DMS 273 (cell line): ENCODE measurements at regions not wholly inside any gene's neighbourhood (a gene's known extent, or its start where the extent isn't known, plus 50 kb on each side); places are given as distances from the start of the nearest gene placed in this dataset.
"Not testable (repeated sequence)": the region's sequence is repeated elsewhere in the genome, so short reads cannot be mapped to it uniquely, and the experiment has no call there.

Experiments
- DNase-seq: peaks from one replicate; lab custom pipeline; 2025; ENCODE audit not compliant: unreplicated experiment; lab: John Stamatoyannopoulos, UW

GRCh38 chr13:107927557-107927956, 287.8 kb downstream of the LIG4 start:
- DNase-seq = no peak

GRCh38 chr13:107926515-107926914, 288.8 kb downstream of the LIG4 start:
- not testable (repeated sequence) for DNase-seq

- DNase-seq = not testable (repeated sequence)
These were observed 298.4 kb downstream of the LIG4 start for GRCh38 chr13:107916902-107917301.

DNA sequence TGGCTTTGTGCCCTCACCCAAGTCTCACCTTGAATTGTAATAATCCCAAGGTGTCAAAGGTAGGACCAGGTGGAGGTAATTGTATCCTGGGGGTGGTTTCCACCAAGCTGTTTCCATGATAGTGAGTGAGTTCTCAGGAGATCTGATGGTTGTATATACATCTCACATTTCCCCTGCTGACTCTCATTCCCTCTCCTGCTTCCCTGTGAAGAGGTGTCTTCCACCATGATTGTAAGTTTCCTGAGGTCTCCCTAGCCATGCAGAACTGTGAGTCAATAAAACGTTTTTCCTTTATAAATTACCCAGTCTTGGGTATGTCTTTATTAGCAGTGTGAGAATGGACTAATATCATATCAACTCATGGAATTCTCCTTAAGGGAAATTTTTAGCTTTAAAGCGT, 302.6 kb downstream of the LIG4 start:
- DNase-seq = no peak

DNA sequence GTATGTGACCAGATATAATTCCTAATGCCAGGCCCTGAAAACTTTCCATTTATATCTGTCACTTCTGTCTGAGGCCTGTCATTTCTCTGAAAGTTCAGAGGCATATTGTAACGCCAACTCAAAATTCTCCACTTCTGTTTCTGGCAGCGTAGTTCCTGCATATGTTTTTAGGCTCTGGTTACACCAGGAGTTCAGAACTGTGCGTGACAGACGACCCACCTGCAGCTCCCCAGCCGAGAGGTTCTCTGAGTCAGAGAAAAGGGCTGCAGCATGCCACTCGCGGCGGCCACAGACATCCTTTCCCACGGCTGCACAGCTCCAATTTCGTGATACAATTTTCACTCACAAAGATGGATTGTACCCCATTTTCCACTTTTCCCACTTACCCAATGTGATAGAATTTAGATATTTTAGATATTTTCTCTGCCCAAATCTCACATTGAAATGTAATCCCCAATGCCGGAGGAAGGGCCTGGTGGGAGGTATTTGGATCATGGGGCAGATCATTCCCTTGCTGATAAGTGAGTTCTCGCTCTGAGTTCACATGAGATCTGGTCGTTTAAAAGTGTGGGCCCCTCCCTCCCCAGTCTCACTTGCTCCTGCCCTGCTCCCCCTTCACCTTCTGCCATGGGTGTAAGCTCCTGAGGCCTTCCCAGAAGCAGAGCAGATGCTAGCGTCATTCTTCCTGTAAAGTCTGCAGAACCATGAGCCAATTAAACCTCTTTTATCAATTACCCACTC, 308.1 kb downstream of the LIG4 start:
- no peak for DNase-seq

- no peak for DNase-seq
These were observed 309.2 kb downstream of the LIG4 start for GRCh38 chr13:107906131-107906530.

DNA sequence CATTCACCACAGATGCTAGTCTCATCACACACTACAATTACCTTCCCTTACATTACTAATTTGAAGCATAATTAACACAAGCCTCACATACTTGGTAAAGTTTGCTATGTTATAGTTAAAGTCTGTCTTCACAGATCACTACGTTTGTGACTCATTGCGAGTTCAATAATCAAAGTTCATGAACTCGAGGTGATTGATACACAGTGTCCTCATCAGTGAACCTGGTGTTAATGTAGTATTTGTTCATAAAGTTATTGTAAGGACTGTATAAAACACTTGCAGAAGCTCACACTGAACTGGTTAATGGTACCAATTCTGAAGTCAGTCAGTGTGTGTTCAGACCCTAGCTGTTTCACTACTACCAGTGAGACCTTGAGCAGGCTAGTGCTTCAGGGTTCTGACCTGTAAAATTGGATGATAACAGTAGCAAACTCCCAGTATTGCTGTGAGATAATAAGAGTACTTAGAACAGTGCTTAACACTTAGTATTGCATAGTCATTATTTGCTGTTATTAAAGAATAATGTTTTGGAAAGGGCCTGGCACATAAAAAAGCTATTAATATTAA, 313.3 kb downstream of the LIG4 start:
- DNase-seq = no peak

DNA sequence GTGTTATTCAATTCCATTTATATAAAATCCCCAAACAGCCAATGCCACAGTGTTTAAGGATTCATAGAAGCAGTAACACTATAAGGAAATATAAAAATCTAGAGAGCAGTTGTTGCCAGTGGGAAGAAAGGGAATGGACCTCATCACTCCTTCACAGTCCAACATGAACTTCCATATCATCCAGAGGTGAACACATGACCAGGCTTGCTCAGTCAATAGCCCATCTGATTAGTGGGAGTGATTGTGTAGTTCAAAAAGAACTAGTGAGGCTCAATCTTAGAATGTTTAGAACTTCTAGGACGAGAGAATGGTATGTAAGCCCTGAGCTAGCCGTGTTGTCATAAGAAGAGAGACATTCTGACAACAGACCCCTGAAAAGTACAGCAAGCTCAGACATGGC, 314.1 kb downstream of the LIG4 start:
- DNase-seq = no peak

DNA sequence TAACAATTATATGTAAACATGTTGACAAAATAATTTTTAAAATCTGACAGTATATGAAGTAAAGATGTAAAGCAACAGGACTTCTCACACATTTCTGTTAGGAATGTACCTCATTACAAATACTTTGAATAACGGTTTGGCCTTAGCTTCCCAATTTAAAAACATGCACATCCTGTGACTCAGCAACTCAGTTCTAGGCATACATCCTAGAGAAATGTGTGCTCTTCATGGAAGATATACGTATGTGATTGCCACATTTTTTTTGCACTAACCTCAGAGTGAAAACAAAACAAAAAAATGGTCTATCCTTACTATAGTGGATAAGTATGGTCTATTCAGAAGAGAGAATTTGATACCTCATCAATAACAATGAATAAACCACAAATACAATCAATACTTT, 314.6 kb downstream of the LIG4 start:
- no peak for DNase-seq

- DNase-seq = no peak
These were observed 329.2 kb downstream of the LIG4 start for GRCh38 chr13:107886118-107886517.

DNA sequence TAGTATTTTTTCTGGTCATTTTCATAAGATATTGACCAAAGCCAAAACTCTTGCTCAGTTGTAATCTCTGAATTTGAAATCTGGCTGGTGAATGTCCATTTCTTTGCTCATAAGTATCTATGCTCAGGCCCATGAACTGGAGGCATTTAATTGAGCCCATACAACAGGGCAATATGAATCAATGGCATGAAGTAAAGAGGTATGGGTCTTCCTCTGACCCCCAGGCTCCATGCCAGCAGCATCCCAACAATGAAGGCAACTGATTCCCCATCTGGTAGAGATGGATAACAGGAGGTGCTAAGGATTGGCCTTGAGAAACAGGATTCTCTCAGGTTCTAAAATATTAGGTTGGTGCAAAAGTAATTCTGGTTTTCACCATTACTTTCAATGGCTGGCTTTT, 330.8 kb downstream of the LIG4 start:
- no peak for DNase-seq

DNA sequence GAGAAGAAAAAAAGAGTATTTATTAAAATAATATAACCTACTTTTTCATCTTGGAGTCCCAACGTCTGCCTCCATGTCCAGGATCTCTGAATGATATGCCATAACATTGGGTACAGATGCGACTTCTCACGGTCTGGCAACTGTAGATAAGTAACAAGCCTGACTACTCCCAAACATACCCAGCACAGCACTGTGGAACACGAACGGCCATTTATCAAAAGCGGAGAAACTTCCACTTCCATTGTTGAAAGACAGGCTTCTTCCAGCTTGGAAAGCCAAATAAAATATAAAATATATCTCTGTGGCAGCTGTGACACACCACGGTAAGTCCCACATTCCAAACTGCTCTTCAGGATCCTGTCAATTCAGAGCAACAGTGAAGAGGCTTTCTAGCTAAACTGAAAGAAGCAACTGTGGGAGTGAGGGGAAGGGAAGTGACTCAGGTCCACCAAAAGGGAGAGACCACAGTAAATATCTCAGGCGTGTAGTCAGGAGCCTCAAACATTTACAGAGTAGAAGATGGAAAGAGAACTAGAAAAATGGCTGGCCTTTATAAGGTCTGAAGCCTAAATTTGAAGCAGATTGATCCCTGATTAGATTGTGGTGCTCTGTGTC, 331.7 kb downstream of the LIG4 start:
- DNase-seq = no peak

GRCh38 chr13:107882708-107883560, 332.4 kb downstream of the LIG4 start:
- no peak for DNase-seq

DNA sequence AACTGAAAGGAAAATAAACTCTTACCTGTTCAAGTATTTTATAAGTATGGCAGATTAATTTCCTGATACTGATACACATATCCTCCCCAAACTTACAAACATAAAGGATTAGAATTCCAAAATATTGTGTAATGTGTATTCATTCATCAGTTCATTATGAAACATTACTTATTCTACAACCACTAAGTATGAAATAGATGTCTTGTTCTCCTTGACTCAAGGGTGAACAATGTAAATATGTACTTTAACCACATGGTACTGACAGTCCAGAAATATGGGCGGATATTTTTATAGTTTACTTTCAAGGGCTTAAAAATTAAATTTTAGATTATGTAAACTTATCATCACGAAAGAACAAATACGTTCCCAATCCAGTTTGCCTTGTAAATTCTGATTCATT, 334.0 kb downstream of the LIG4 start:
- DNase-seq = no peak

DNA sequence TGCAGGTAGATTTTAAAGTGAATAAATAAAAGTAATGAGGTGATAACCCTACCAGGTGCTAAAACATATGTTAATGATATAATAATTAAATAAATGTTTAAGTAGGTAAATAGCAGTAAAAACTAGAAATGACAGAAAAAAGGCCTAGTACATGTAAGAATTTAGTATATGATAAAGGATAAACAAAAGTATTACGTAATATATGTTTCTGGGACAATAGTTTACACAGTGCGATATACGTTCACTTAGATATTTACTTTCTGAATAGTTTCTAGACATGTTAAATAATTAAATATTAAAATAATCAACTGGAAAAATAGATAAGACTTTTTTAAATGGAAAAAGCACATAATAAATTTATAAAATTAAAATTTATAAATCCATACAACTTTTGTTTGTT, 340.9 kb downstream of the LIG4 start:
- no peak for DNase-seq

DNA sequence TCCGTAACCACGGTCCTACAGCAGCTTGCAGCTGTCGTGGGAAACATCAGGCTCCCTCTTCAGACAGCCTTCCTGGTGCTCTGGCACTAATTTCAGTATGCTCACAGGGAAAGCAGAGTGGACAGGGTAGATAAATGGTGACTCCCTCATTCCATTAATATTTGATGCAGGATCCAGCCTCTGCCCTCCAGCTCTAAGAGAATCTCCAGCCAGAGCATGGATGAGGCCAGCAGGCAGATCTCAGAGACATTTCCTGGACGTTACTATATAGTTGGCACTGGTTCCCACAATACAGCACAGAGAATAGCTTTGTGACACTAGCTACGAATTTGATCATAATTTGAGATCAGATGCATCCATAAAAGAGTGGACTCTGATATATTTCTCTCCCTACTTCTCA, 341.4 kb downstream of the LIG4 start:
- DNase-seq = no peak

DNA sequence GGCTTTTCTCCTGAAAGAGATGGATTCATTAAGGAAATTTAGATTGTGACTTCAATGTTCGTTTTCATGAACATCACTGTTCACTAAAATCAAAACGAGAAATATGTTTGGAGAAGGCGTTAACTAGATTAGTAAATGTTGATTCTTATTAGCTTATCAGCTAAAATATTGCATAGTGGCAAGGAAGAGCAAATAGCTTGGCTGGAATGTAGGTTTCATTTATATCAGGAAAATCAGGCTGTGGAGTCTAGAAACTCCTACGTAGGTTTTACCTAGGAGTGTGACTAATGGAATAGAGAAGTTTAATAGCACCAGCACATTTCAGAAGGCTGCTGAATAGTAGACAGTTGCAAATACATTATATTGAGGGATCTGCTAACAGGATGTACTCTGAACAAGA, 344.9 kb downstream of the LIG4 start:
- DNase-seq = no peak

GRCh38 chr13:107867701-107868661, 347.4 kb downstream of the LIG4 start:
- peak; percentile 55 for DNase-seq

DNA sequence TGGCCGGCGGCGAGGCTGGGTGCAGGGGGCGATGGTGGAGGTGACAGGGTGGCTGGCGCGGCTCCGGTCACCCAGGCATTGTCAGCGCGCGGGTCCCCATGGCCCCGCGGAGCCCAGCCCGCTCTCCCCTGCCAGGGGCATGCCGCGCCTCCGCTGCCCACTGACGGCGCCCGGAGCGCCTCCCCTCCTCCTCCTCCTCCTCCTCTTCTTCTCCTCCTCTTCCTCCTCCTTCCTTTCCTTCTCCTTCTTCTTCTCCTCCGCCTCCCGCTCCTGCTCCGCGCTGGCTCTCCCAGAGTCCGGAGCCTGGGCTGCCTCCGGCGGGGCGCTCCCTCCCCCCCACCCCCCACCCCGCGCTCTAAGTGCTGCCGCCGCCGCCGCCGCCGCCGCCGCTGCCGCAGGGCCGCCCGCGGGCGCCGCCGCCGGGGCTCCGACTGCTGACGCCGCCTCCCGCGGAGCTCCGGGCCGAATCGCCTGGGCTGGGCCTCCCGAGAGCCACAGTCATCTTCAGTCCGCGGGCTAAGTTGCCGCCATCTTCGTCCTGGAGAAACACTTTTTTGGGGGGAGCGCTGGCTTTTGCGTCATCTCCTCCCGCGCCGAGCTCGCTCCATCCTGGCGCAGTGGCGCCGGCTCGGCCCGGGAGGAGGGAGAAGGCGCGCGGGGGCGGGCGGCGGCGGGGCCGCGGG, 348.3 kb downstream of the LIG4 start:
- peak; percentile 51 for DNase-seq
